ENCODE measurements at regions not wholly inside any gene's neighbourhood (a gene's known extent, or its start where the extent isn't known, plus 50 kb on each side); places are given as distances from the start of the nearest gene placed in this dataset.

DNA sequence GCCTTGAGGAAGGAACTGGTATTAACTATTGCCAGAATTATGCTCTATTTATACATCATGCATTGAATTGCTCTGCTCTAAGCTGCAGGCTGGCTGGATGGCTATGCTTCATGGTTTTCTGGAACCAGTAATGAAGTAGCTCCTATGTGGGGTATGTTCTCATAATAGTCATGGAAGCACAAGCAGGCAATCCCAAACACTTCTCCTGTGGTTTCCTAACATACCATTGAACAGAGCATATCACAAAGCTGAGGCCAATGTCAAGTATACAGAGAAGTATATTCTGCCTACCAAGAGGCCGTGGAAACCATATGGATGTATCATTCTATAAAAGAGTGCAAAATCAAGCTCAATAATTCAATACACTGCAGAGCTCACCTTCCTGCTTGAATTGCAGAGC lies 1752.4 kb upstream of the FLRT2 start:
- TF ChIP-seq, protein P1, sequence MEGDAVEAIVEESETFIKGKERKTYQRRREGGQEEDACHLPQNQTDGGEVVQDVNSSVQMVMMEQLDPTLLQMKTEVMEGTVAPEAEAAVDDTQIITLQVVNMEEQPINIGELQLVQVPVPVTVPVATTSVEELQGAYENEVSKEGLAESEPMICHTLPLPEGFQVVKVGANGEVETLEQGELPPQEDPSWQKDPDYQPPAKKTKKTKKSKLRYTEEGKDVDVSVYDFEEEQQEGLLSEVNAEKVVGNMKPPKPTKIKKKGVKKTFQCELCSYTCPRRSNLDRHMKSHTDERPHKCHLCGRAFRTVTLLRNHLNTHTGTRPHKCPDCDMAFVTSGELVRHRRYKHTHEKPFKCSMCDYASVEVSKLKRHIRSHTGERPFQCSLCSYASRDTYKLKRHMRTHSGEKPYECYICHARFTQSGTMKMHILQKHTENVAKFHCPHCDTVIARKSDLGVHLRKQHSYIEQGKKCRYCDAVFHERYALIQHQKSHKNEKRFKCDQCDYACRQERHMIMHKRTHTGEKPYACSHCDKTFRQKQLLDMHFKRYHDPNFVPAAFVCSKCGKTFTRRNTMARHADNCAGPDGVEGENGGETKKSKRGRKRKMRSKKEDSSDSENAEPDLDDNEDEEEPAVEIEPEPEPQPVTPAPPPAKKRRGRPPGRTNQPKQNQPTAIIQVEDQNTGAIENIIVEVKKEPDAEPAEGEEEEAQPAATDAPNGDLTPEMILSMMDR (IDR thresholded peaks at IDR 0.05; ENCODE audit: insufficient read depth, low read length) = no peak
- TF ChIP-seq GABPA (IDR thresholded peaks at IDR 0.05; ENCODE audit: low read depth) = no peak
- no peak for TF ChIP-seq SPI1 (IDR thresholded peaks at IDR 0.05; ENCODE audit: borderline replicate concordance, low read depth)
- TF ChIP-seq REST (IDR thresholded peaks at IDR 0.05; ENCODE audit: insufficient replicate concordance, low read depth) = no peak
- TF ChIP-seq POLR2AphosphoS5 (IDR thresholded peaks at IDR 0.05; ENCODE audit: low read depth) = no peak
- Histone ChIP-seq H3K4me3 (replicated peaks; ENCODE audit: insufficient read depth, low read length) (no peak overlapping the region), H3K27ac (replicated peaks) (no peak overlapping the region), H3K27me3 (ENCODE audit: insufficient read depth, poor library complexity, severe bottlenecking) (no peaks in the 10 kb centered on the region)
- DNase-seq (ENCODE audit: low read depth in 1 of 2, low spot score in 1 of 2) = no peak

DNA sequence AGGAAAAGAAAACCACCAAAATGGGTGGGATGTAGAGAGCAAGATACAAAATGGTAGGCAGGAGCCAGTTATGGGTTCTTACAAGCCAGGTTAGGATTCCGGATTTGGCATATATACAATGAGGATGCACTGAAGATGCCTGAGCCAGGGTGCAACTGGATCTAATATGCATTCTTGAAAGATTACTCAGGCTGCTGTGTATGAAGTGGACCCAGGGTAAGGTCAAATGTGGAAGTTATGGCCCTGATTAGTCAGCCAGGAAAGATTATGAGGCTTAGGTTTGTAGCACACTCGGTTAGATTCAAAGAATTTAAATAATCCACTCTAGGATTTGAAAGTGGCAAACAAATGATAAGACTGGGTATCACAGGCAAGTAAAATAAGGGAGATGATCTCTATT lies 1750.7 kb upstream of the FLRT2 start:
- Histone ChIP-seq H3K4me3 (replicated peaks; ENCODE audit: insufficient read depth, low read length) (no peak overlapping the region), H3K27ac (replicated peaks) (no peak overlapping the region), H3K27me3 (ENCODE audit: insufficient read depth, poor library complexity, severe bottlenecking) (no peaks in the 10 kb centered on the region)
- TF ChIP-seq REST (IDR thresholded peaks at IDR 0.05; ENCODE audit: insufficient replicate concordance, low read depth) = no peak
- no peak for TF ChIP-seq POLR2AphosphoS5 (IDR thresholded peaks at IDR 0.05; ENCODE audit: low read depth)
- TF ChIP-seq, protein P1 (IDR thresholded peaks at IDR 0.05; ENCODE audit: insufficient read depth, low read length) = no peak
- TF ChIP-seq SPI1 (IDR thresholded peaks at IDR 0.05; ENCODE audit: borderline replicate concordance, low read depth) = no peak
- TF ChIP-seq GABPA (IDR thresholded peaks at IDR 0.05; ENCODE audit: low read depth) = no peak
- no peak for DNase-seq (ENCODE audit: low read depth in 1 of 2, low spot score in 1 of 2)

GRCh38 chr14:83780321-83780720 lies 1749.6 kb upstream of the FLRT2 start:
- Histone ChIP-seq H3K27me3 (ENCODE audit: insufficient read depth, poor library complexity, severe bottlenecking) (no peaks in the 10 kb centered on the region), H3K27ac (replicated peaks) (no peak overlapping the region), H3K4me3 (replicated peaks; ENCODE audit: insufficient read depth, low read length) (no peak overlapping the region)
- DNase-seq (ENCODE audit: low read depth in 1 of 2, low spot score in 1 of 2) = no peak
- TF ChIP-seq REST (IDR thresholded peaks at IDR 0.05; ENCODE audit: insufficient replicate concordance, low read depth) (no peak), SPI1 (IDR thresholded peaks at IDR 0.05; ENCODE audit: borderline replicate concordance, low read depth) (no peak), GABPA (IDR thresholded peaks at IDR 0.05; ENCODE audit: low read depth) (no peak), POLR2AphosphoS5 (IDR thresholded peaks at IDR 0.05; ENCODE audit: low read depth) (no peak)
- TF ChIP-seq, protein P1 (IDR thresholded peaks at IDR 0.05; ENCODE audit: insufficient read depth, low read length) = no peak
